ENCODE measurements at regions not wholly inside any gene's neighbourhood (a gene's known extent, or its start where the extent isn't known, plus 50 kb on each side); places are given as distances from the start of the nearest gene placed in this dataset.

DNA sequence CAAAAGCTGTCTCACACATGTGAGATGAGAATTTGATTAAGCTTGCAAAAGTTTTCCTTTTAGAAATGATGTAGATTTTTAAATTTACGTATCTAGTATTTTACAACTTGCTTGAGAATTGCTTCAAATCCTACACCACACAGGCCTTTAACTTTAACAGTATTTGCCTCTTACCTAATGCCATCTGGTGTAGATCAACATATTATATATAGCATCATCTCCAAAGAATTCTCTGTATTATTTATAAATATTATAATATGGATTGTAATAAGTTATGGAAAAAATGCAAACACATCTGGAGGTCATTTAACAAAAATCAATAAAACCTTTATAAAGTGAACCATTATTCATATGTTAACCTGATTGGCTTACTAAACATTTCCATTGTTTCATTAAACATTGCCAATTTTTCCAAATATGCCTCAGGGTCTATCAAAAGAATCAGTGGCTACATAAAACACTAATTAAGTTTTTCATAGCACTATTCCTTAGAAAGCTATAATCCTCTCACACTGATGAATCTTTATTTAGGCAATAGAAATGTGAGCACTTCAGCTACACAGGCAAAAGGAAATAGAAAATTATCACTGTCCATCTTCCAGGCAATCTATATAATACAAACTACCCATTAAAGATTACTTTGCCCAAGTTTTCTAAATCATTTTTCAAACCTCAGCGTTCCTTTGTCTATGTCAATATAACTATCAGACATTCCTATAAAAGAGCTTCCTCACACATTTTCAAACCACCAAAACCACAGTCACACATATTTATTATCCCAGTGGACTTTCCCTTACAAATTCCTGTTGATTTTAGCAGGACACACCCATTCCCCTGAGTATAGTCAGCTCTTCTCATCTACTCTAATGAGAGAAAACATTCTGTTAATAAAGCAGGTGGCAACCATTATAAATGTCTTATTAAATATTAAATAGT, 83.5 kb upstream of the INTU start:
- Histone ChIP-seq H3K9ac (ENCODE audit: low read depth in 1 of 3, low read length in 3 of 3) (no peak overlapping the region), H3K4me3 (ENCODE audit: low read length in 3 of 3) (no peak overlapping the region), H3K27ac (ENCODE audit: low read depth, low read length) (no peak overlapping the region), H3K9me3 (ENCODE audit: control insufficient read depth in 3 of 3, low read length in 3 of 3) (no peaks in the 10 kb centered on the region), H3K27me3 (ENCODE audit: control insufficient read depth in 3 of 3, insufficient read depth in 3 of 3, low read length in 3 of 3) (no peaks in the 10 kb centered on the region), H3K4me1 (ENCODE audit: control insufficient read depth in 3 of 3, insufficient read depth in 3 of 3, low read length in 3 of 3) (no peaks in the 10 kb centered on the region), H3K36me3 (ENCODE audit: control insufficient read depth in 3 of 3, insufficient read depth in 3 of 3, low read length in 3 of 3) (no peaks in the 10 kb centered on the region)

DNA sequence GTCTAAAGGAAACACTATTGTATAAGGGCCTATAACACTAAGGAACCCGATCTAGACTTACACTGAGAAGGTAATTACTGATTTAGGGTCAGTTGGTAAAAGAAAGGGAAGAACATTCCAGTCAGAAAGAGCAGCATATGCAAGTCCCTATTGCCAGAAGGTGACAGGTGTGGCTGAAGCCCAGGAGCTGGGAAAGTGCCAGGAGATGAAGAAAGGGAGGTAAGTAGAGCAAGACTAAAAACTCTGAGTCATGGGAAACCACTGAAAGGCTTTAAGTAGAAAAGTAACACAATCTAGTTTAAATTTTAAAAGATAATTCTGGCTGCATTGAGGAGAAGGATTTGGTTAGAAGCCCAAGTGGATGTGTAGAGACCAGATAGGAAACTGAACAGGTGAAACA, 77.7 kb upstream of the INTU start:
- Histone ChIP-seq H3K36me3 (ENCODE audit: control insufficient read depth in 3 of 3, insufficient read depth in 3 of 3, low read length in 3 of 3) (no peaks in the 10 kb centered on the region), H3K27ac (ENCODE audit: low read depth, low read length) (no peak overlapping the region), H3K27me3 (ENCODE audit: control insufficient read depth in 3 of 3, insufficient read depth in 3 of 3, low read length in 3 of 3) (no peaks in the 10 kb centered on the region), H3K9me3 (ENCODE audit: control insufficient read depth in 3 of 3, low read length in 3 of 3) (no peaks in the 10 kb centered on the region), H3K9ac (ENCODE audit: low read depth in 1 of 3, low read length in 3 of 3) (no peak overlapping the region), H3K4me3 (ENCODE audit: low read length in 3 of 3) (no peak overlapping the region), H3K4me1 (ENCODE audit: control insufficient read depth in 3 of 3, insufficient read depth in 3 of 3, low read length in 3 of 3) (no peaks in the 10 kb centered on the region)

DNA sequence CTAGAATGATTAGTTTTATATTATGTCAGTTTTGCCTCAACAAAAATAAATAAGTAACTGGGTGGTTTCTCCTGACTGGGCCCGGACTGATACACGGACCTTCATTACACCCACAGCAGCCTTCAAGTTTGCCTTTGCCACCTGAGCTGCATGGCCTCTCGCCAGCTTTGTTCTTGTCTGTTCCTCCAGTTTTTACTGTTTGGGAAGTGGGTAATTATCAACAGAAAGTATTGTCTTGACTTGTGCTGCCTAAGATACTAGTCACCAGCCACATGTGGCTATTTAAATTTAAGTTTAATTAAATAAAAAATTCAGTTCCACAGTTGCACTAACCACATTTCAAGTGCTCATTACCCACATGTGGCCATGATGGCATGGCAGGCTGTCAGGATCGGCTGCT, 74.7 kb upstream of the INTU start:
- H3K36me3 ChIP-seq (ENCODE audit: control insufficient read depth in 3 of 3, insufficient read depth in 3 of 3, low read length in 3 of 3) = no peaks in the 10 kb centered on the region
- H3K27me3 ChIP-seq (ENCODE audit: control insufficient read depth in 3 of 3, insufficient read depth in 3 of 3, low read length in 3 of 3) = no peaks in the 10 kb centered on the region
- H3K4me1 ChIP-seq (ENCODE audit: control insufficient read depth in 3 of 3, insufficient read depth in 3 of 3, low read length in 3 of 3) = no peaks in the 10 kb centered on the region
- no peaks in the 10 kb centered on the region for H3K9me3 ChIP-seq (ENCODE audit: control insufficient read depth in 3 of 3, low read length in 3 of 3)
- no peak overlapping the region for H3K9ac ChIP-seq (ENCODE audit: low read depth in 1 of 3, low read length in 3 of 3)
- H3K4me3 ChIP-seq (ENCODE audit: low read length in 3 of 3) = no peak overlapping the region
- H3K27ac ChIP-seq (ENCODE audit: low read depth, low read length) = no peak overlapping the region

DNA sequence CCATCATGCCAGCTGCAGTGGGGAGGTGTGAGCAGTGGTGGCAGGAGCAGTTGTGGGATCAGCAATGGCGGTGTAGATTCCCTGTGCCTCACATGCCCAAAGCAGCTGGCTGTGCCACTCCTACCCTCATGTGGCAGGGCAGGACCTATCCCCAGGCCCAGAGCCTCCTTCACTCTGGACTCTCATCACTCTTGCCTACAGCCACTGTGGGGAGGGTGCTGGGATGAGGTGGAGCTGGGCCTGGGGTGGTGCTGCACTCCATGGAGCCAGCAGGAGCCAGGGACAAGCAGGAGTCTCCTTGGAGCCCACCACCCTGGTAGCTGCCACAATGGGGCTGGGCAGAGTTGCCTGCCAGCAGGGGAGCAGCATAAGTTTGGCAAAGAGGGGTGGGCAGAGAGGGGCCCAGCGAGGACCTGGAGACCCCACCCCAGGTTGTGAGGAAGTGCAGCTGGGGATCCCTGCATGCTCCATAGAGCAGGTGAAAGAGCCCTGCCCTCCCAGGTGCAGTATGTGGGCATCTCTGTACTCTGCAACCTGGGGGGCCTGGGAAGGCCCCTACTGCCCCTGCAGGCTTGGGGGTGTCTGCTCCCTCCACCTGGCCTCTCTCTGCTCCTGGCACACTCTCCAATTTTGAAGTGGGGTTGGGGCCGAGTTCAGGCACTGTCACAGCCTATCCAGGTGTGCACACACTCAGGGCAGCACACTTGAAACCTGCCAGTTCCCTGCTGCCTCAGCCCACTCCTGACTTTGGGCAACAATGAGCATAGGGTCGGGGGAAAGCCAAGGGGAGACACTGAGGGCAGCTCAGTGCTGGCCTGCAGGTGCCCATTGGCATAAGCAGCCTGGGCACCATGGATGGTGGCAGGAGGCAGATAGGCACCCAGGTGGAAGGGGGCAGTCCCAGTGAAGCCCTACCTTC, 74.0 kb upstream of the INTU start:
- no peaks in the 10 kb centered on the region for H3K4me1 ChIP-seq (ENCODE audit: control insufficient read depth in 3 of 3, insufficient read depth in 3 of 3, low read length in 3 of 3)
- H3K4me3 ChIP-seq (ENCODE audit: low read length in 3 of 3) = no peak overlapping the region
- H3K27me3 ChIP-seq (ENCODE audit: control insufficient read depth in 3 of 3, insufficient read depth in 3 of 3, low read length in 3 of 3) = no peaks in the 10 kb centered on the region
- no peaks in the 10 kb centered on the region for H3K9me3 ChIP-seq (ENCODE audit: control insufficient read depth in 3 of 3, low read length in 3 of 3)
- H3K9ac ChIP-seq (ENCODE audit: low read depth in 1 of 3, low read length in 3 of 3) = no peak overlapping the region
- H3K27ac ChIP-seq (ENCODE audit: low read depth, low read length) = no peak overlapping the region
- no peaks in the 10 kb centered on the region for H3K36me3 ChIP-seq (ENCODE audit: control insufficient read depth in 3 of 3, insufficient read depth in 3 of 3, low read length in 3 of 3)

DNA sequence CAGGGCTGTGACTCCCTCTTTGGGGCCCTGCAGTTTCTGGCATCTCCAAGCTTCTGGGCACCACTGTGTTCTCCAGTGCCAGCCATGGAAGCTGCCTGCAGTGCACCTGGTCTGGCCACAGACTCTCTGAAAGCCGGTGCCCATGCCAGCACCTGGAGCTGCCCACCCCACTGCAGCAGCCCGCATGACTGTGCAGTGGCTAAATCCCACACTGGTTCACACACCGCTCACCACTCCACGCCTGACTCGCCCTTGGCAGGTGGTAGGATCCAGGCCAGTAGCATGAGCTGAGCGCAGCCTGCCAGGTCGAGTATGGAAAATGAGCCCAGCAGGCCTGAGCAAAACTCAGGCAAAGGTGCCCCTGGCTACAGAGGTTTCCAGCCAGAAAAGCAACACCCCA, 72.8 kb upstream of the INTU start:
- H3K27me3 ChIP-seq (ENCODE audit: control insufficient read depth in 3 of 3, insufficient read depth in 3 of 3, low read length in 3 of 3) = no peaks in the 10 kb centered on the region
- H3K4me3 ChIP-seq (ENCODE audit: low read length in 3 of 3) = no peak overlapping the region
- H3K36me3 ChIP-seq (ENCODE audit: control insufficient read depth in 3 of 3, insufficient read depth in 3 of 3, low read length in 3 of 3) = no peaks in the 10 kb centered on the region
- no peaks in the 10 kb centered on the region for H3K9me3 ChIP-seq (ENCODE audit: control insufficient read depth in 3 of 3, low read length in 3 of 3)
- no peak overlapping the region for H3K27ac ChIP-seq (ENCODE audit: low read depth, low read length)
- no peak overlapping the region for H3K9ac ChIP-seq (ENCODE audit: low read depth in 1 of 3, low read length in 3 of 3)
- no peaks in the 10 kb centered on the region for H3K4me1 ChIP-seq (ENCODE audit: control insufficient read depth in 3 of 3, insufficient read depth in 3 of 3, low read length in 3 of 3)

DNA sequence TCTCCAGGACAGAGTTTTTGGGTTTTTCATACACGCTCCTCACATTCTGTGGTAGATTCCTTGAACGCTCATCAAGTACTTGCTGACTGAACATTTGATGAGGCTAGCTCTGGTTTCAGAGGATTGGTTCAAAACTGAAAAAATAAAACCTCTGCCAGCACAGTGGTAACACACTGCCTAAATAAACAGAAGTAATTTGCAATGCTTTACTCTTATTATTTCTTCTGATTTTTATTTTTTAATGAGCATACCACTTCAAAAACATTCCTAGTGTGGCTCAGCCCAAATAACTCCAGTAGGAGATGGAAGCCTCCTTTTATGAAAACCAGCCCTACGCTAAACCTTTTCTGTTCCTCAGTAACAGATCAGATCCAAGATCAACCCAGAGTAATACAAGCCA, 72.0 kb upstream of the INTU start:
- H3K9me3 ChIP-seq (ENCODE audit: control insufficient read depth in 3 of 3, low read length in 3 of 3) = no peaks in the 10 kb centered on the region
- no peak overlapping the region for H3K27ac ChIP-seq (ENCODE audit: low read depth, low read length)
- no peaks in the 10 kb centered on the region for H3K27me3 ChIP-seq (ENCODE audit: control insufficient read depth in 3 of 3, insufficient read depth in 3 of 3, low read length in 3 of 3)
- H3K4me3 ChIP-seq (ENCODE audit: low read length in 3 of 3) = no peak overlapping the region
- H3K36me3 ChIP-seq (ENCODE audit: control insufficient read depth in 3 of 3, insufficient read depth in 3 of 3, low read length in 3 of 3) = no peaks in the 10 kb centered on the region
- H3K9ac ChIP-seq (ENCODE audit: low read depth in 1 of 3, low read length in 3 of 3) = no peak overlapping the region
- no peaks in the 10 kb centered on the region for H3K4me1 ChIP-seq (ENCODE audit: control insufficient read depth in 3 of 3, insufficient read depth in 3 of 3, low read length in 3 of 3)

DNA sequence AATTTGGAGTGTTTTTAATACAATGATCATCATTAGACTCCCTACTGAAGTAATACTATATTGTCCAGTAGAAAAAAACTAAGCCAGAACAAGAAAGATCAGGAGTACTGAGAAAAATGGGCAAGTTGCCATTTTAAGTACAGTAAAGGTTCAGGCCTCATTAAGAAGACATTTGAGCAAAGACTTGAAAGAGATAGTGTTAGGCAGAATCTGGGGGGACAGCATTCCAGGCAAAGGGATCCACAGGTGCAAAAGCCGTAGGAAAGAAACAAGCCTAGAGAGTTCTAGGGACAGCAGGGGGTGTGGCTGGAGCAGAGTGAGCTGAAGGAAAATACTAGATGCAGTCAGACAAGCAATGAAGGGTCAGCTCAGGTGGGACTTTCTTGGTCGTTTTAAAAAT, 58.1 kb upstream of the INTU start:
- Histone ChIP-seq H3K9ac (ENCODE audit: low read depth in 1 of 3, low read length in 3 of 3) (no peak overlapping the region), H3K4me1 (ENCODE audit: control insufficient read depth in 3 of 3, insufficient read depth in 3 of 3, low read length in 3 of 3) (no peaks in the 10 kb centered on the region), H3K27ac (ENCODE audit: low read depth, low read length) (no peak overlapping the region), H3K27me3 (ENCODE audit: control insufficient read depth in 3 of 3, insufficient read depth in 3 of 3, low read length in 3 of 3) (no peaks in the 10 kb centered on the region), H3K4me3 (ENCODE audit: low read length in 3 of 3) (no peak overlapping the region), H3K36me3 (ENCODE audit: control insufficient read depth in 3 of 3, insufficient read depth in 3 of 3, low read length in 3 of 3) (no peaks in the 10 kb centered on the region), H3K9me3 (ENCODE audit: control insufficient read depth in 3 of 3, low read length in 3 of 3) (no peaks in the 10 kb centered on the region)

DNA sequence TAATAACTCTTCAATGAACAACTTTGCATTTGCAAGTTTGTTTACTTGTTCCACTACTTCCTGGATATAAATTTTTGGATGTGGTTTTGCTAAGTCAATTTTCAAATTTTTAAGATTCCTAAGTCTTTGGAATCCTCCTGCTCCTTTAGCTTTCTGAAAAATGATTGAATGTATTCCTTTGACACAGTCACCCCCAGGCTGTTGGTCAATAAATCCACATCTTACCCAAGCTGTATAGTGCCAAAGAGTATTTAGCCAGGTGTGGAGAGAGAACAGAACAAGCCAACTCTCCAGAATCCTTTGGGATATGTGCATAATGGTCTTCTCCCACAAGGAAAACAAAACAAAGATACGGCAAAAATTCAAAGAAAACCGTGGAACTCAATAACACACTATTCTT, 56.9 kb upstream of the INTU start:
- H3K4me3 ChIP-seq (ENCODE audit: low read length in 3 of 3) = no peak overlapping the region
- H3K27ac ChIP-seq (ENCODE audit: low read depth, low read length) = no peak overlapping the region
- H3K9me3 ChIP-seq (ENCODE audit: control insufficient read depth in 3 of 3, low read length in 3 of 3) = no peaks in the 10 kb centered on the region
- H3K9ac ChIP-seq (ENCODE audit: low read depth in 1 of 3, low read length in 3 of 3) = no peak overlapping the region
- peaks cover 0 to 2% (median 0%) of the 10 kb centered on the region in 3 donors for H3K4me1 ChIP-seq (ENCODE audit: control insufficient read depth in 3 of 3, insufficient read depth in 3 of 3, low read length in 3 of 3)
- no peaks in the 10 kb centered on the region for H3K36me3 ChIP-seq (ENCODE audit: control insufficient read depth in 3 of 3, insufficient read depth in 3 of 3, low read length in 3 of 3)
- no peaks in the 10 kb centered on the region for H3K27me3 ChIP-seq (ENCODE audit: control insufficient read depth in 3 of 3, insufficient read depth in 3 of 3, low read length in 3 of 3)

DNA sequence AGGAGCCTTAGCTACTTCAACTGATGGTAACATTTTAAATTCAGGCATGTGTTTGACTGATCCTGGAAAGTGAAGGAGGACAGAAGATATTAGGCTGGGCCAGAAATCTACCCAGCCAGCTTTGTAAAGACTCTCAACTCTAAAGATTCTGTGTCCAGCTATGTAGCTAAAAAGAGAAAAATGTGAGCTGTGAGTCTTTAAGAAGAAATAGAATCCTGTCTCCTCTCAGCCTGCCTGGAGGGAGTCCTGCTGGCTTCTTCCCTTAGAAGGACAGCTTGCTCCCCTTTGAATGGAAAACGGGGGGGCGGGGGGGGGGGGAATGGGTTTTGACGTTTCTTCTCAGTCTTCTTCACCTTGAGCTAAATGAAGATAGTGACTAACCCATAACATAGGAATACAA, 54.3 kb upstream of the INTU start:
- Histone ChIP-seq H3K9ac (ENCODE audit: low read depth in 1 of 3, low read length in 3 of 3) (no peak overlapping the region), H3K27me3 (ENCODE audit: control insufficient read depth in 3 of 3, insufficient read depth in 3 of 3, low read length in 3 of 3) (no peaks in the 10 kb centered on the region), H3K36me3 (ENCODE audit: control insufficient read depth in 3 of 3, insufficient read depth in 3 of 3, low read length in 3 of 3) (no peaks in the 10 kb centered on the region), H3K27ac (ENCODE audit: low read depth, low read length) (no peak overlapping the region), H3K4me3 (ENCODE audit: low read length in 3 of 3) (no peak overlapping the region), H3K9me3 (ENCODE audit: control insufficient read depth in 3 of 3, low read length in 3 of 3) (no peaks in the 10 kb centered on the region), H3K4me1 (ENCODE audit: control insufficient read depth in 3 of 3, insufficient read depth in 3 of 3, low read length in 3 of 3) (peaks cover 0 to 2% (median 0%) of the 10 kb centered on the region in 3 donors)

DNA sequence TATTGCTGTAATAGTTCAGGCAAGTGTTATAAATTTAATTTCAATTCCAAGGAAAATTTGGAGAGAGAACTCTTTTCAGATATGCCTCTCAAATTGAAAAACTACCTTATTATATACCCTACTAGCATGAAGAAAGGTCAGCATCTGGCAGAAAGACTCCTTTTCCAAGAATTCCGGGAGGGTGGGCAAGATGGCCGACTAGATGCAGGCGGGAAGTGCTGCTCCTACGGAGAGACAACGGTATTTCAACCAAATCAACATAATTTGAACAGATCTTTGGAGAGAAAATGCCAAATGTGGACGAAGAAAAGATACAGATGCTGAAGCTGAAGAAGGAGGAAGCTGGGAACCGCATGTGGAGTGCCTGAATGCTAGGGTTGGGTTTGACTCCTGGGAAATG, 53.8 kb upstream of the INTU start:
- no peaks in the 10 kb centered on the region for H3K9me3 ChIP-seq (ENCODE audit: control insufficient read depth in 3 of 3, low read length in 3 of 3)
- no peak overlapping the region for H3K9ac ChIP-seq (ENCODE audit: low read depth in 1 of 3, low read length in 3 of 3)
- H3K36me3 ChIP-seq (ENCODE audit: control insufficient read depth in 3 of 3, insufficient read depth in 3 of 3, low read length in 3 of 3) = no peaks in the 10 kb centered on the region
- no peak overlapping the region for H3K4me3 ChIP-seq (ENCODE audit: low read length in 3 of 3)
- H3K27ac ChIP-seq (ENCODE audit: low read depth, low read length) = no peak overlapping the region
- H3K27me3 ChIP-seq (ENCODE audit: control insufficient read depth in 3 of 3, insufficient read depth in 3 of 3, low read length in 3 of 3) = no peaks in the 10 kb centered on the region
- peaks cover 0 to 2% (median 0%) of the 10 kb centered on the region in 3 donors for H3K4me1 ChIP-seq (ENCODE audit: control insufficient read depth in 3 of 3, insufficient read depth in 3 of 3, low read length in 3 of 3)
